T1000 (cell line): ENCODE measurements at regions not wholly inside any gene's neighbourhood (a gene's known extent, or its start where the extent isn't known, plus 50 kb on each side); places are given as distances from the start of the nearest gene placed in this dataset.

Source experiments
- DNase-seq: peaks from one replicate; lab custom pipeline; 2025; ENCODE audit warnings: mixed read lengths; lab: John Stamatoyannopoulos, UW

DNA sequence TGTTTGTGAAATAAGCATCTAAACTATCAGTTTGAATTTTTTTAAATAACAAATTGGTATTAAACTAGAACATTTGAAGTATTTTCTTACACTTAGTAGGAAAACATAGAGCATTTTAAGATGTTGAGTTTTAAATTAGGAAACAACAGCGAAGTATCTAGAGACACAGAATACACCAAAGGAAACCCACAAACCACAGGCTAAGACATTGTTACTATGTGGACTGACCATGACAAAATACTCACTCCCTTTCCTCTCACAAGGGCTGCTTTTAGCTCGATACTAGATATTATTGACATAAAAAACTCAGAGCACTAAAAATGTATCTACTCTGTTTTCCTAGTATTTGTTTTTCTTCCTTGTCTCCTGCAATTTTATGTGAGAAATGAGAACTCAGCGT is 266.0 kb upstream of the CITED2 start:
- DNase-seq = no peak

DNA sequence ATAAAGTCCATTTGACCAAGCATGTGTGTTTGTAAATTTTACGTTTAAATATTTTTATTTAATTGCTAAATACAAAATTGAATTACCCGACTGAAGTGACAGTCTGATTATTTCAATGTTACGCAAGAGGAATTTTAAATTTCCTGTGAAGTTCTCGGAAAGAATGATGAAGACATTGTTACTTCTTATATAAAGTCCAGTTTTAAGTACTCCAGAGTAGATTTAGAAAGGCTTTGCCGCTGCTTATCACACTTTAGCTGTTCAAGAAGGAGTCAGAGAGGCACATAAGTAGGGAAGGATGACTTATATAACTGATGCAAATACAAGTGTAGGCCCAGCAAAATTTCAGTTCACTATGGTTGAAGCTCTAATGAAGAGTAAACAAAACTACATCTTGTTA is 265.1 kb upstream of the CITED2 start:
- no peak for DNase-seq

DNA sequence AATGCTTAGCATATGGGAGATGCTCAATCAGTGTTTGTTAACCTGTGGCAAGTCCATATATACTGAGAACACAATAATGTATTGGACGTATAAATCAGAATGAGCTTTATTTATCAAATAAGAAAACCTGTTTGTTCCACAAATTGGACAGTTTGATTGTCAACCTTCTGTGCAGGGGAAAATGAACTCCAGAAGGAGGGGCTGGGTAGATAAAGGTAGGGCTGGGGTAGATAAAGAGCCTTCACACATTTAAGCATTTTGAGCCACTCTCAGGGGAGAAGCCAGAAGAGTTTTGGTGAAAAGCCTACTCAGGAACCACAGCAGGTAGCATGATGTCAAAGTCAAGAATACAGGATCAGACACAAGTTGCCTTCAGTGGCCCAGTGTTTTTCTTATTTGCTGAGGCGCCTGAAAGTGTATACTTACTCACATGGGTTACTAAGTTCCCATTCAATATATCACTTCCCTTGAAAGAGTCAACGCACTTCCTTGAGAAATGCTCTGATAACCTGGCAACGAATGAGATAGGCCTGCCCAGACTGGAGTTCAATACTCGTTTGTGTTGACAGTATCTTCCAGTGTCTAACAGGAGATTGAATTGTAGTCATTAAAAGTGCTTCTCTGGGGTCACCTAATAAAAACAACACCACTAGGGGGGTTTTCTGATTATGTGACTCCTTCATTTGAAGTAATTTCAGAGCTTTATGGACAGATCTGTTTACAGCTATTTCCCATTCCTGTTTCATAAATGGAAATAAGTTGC is 263.9 kb upstream of the CITED2 start:
- no peak for DNase-seq

DNA sequence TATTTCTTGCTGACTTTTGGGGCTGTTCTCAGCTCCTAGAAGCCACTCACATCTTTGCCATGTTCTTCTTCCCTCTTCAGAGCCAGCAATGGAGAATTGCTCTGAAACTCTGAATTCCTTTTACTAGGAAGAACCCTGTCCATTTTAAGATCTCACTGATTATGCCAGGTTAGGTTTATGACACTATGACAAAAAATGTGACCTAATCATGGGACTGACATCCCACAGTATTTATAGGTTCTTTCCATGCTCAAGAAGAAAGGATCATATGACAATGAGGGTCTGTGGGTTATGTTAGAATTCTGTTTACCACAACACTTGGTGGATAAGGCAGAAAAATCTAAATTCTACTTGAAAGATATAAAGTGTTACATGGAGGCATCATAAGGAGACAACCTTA is 263.3 kb upstream of the CITED2 start:
- no peak for DNase-seq

DNA sequence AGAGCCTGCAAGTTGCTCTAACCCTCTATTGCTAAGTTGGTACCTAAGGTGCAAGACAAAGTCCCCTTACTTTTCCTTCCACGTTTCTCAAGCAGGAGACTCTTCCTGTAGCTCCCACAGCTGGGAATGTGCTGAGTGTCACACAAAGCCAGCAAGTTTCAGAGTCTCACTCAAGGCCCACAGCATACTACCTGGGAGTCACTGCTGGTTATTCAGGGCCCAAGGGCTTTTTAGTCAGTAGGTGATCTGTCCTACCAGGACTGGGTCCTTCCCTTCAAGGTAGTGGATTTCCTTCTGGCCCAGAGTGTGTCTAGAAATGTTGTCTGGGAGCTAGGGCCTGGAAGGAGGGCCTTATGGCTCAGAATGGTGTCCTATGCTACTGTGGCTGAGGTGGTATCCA is 261.9 kb upstream of the CITED2 start:
- DNase-seq = no peak

DNA sequence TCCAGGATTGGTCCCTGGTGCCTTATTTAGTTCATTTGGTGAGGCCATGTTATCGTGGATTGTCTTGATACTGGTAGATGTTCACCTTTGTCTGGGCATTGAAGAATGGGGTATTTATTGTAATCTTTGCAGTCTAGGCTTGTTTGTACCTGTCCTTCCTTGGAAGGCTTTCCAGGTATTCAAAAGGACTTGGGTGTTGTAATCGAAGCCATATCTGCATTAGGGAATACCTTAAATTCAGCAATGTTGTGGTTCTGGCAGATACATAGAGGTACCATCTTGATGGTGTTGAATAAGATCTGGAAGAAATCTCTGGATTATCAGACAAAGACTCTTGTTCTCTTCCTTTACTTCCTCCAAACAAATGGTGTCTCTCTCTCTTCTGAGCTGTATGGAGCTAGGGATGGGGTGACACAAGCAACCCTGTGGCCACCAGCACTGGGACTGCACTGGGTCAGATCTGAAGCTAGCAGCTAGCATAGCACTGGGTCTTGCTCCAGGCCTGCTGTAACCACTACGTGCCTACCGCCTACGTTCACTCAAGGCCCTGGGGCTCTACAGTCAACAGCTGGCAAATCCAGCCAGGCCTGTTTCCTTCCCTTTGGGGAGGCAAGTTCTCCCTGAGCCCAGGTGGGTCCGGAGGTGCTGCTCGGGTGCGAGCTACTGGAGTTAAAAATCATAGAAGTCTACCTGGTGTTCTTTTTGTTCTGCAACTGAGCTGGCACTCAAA is 261.1 kb upstream of the CITED2 start:
- no peak for DNase-seq

DNA sequence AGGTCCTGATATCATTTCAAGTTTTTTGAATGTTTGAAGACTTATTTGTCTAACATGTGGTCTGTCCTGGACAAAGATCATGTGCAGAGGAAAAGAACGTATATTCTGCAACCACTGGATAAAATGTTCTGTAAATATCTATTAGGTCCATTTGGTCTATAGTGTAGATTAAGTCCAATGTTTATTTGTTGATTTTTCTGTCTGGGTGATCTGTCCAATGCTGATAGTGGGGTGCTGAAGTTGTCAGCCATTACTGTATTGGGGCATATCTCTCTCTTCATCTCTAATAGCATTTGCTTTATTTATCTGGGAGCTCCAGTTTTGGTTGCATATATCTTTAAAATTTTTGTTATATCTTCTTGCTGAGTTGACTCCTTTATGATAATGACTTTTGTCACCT is 258.4 kb upstream of the CITED2 start:
- no peak for DNase-seq

DNA sequence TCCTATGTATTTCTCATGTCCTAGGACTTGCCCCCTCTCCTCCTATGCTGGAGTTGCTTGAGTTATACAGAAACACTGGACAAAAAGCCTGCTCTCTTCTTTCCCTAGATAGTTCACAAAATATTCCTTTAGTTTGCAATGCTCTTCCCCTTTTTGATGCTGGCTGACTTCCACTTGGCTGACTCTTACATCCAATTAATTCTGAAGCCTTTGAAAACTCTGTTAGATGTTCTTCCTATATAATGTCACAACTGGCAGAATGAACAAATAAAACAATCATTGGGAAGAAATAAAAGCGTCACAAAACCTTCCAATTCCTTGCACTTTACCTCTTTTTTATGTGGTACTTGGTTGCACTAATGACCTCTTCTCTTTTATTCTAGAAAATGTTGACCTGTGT is 253.8 kb upstream of the CITED2 start:
- no peak for DNase-seq

DNA sequence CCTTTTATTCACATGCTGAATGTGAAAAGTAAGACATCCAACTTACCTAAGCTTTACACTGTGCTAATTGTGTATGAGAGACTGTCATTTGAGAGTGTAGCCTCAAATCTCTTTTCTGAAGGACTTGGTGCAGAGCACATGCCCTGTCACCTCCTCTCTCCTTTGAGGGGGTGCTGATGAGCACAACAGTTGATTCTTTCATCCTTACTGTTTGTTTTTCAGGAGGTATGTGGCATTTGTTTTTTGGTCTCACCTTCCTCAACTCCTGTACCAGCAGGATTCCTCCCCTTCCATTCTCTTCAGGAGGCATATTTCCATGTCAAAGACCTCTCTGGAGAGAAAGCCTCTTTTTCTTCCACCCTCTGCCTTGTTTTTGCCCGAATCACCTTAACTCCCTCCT is 252.6 kb upstream of the CITED2 start:
- DNase-seq = no peak

DNA sequence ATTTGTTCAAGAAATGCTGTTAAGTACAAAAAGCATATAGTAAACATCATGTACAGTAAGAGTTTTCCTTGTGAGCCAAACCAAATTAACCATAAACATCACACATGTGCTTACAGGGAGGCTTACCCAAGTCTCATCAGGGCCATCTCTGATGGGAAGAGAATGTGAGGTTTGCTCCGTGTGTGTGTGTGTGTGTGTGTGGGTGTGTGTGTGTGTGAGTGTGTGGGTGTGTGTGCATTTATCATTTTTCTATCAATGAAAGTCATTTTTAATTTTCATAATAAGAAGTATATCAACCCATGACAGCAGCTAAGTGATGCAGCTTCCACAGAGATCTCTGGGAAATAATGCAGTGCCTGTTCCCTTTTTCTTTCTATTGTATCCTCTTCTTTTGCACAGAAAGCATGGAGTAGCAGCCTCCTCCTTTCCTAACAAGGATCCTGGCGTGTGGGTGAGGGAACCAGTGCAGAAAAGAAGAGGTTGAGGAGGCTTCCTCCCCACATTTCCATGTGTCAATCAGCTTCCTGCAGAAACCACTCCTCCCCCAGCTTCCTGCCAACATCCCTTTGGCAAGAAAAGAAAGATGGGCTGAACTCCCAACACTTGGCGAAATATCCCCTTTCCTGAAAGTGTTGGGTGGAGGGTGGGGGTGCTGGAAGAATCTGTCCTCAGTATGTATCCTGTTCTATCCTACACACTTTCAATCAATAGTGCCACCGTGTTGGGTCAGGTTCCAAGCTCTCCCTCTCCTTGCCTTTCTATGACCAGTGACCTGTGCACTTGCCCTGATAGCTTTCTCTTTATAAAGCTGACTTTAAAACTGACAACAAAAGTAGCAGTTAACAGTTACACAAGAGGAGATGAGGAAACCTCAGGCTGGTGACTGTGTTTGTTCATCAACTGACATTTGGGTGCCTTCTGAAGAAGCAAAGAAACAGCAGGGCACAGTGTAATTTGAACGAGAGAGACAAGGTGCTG is 251.8 kb upstream of the CITED2 start:
- no peak for DNase-seq

DNA sequence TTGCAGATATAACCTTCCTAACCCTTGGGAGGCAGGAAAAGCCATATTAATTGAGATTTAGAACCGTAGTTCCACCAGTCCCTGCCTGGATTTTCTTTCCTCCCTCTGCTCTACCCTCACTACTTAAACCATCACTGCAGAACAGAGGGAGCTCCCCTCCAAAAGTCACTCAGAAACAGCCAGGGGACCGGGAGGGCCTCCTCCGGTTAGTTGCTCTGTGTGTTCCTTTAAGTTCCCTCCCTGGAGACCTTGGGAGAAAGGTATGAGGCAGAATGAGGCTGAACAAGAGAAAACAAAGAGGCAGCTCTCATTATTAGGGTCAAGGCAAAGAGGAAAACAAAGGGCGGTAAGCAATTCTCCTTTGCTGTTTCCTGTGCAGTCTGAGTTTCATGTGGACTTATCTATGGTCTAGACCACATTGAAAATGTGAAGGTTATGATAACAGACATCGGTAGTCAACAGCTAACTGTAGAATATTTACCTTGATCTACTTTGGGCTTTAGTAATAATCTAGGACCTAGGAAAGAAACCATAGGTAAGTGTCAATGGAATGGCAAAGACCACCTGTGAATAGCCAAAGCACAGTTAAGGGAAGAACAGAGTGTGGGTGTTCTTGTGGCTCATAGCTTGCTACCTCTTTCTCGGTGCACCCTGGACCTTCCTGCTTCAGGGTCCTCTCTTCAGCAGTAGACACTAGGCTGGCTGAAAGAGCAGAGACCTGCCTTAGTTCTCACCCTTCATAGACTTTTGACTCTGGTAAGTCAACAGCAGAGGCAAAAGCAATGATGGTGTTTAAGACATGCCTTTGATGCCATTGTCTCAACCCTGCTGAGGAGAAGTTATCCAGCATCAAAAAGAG is 250.9 kb upstream of the CITED2 start:
- DNase-seq = no peak

DNA sequence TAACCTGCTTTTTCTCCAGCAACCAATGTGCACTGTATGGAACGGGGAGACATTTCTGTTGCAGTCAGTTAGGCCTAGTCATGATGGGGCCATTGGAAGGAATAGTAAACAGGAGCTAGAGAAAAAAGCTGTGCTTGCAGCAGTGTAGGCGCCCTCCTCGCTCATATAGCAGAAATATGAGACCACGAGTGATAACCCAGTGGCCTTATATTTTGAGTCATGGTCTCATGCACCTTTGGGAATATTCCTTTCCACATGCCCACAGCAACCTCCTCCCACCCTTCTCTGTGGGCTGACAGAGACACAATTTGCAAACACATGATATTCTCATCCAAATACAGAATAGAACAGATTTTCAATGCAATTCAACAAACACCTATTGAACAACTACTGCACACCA is 248.9 kb upstream of the CITED2 start:
- DNase-seq = no peak

DNA sequence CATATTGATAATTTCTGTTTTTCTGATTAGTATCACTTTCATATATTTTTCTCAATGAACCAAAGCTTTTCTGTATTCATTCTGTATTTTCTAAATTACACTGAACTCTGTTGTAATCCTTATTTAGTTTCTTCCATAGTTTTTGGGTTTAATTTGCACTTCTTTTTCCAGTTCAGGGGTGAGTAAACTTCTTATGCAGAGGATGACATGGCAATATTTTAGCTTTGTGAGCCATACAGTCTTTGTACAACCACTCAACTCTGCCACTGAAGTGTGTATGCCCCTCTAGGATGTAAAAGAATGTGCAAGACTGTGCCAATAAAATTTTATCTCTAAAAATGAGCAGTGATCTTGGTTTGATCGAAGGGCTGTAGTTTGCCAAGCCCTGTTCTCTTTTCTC is 239.0 kb upstream of the CITED2 start:
- no peak for DNase-seq

DNA sequence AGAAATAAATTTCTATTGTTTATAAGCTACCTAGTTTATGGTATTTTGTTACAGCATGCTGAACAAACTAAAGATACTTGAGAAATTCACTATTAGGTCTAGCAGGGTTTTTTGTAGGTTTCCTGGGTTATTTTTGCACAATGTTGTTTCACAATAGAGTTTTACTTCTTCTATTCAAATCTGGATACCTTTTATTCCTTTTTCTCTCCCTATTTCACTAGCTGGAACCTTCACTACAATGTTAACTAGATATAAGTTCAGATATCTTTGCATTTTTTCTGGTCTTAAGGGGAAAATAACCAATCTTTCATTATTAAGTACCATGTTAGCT is 237.7 kb upstream of the CITED2 start:
- DNase-seq = no peak

DNA sequence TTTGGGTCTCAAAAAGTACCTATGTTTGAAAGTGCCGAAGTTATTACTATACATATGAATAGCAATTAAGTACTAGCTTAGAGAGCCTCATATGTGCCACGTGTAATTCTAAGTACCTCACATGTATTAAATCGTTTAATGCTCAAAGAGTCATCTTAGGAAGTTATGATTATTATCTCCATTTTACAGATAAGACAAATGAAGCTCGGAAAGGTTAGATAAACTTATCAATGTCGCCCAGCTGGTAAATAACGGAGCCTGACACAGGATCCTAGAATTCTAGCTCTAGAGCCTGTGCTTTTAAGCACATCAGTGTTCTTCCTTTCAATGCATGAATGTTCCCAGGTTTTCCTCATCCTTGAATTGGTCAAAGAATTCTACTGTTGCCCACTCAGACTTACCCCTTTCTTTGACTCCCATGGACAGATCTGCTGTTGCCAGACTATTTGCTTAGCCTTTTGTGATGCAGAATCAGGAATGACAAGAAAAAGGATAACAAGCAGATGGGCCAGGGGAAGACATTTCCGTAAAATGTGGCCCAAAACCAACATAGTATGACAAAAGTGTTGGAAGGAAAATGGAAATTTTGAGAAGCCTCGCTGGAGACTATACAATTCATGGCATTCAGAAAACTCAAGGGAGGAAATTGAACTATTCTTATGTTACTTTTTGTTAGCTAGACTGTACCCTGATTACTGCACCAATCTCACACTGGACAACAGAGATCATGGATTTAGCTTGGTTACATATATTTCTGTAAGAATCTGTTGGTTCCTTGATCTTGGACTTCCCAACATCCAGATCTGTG is 237.1 kb upstream of the CITED2 start:
- DNase-seq = no peak

DNA sequence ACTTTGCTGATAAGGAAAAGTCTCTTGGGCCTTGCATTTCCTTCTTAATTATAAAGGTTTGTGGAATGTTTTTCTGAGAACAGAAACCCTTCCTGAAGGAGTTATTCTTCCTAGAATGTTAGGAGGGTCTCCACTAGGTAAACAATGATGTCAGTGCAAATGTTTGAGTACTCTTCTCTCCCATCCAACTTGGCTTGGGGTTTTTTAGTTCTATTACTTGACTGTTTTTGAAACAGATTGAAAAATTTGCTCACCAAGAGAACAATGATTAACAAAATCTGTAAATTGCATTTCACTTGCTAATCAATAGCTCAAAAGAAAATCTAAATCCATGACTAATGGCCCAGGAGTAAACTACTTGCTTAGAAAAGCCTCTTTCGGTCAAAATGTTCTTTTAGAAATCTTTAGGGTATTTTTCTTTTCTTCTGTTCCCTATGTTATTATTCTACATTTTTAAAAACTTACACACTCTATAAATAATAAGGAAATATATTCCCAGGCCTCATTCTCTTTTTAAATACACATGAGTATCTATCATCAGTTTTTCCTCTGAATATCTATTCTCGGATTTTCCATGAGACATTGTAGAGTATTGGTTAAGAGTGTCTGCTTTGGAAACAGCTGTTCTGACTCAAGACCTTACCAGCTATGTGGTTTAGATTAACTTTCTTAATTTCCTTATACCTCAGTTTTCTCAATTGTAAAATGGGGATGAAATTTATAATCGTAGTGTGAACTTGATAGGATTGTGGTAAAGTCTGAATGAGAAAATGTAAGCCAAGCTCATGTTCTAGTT is 234.2 kb upstream of the CITED2 start:
- DNase-seq = no peak

DNA sequence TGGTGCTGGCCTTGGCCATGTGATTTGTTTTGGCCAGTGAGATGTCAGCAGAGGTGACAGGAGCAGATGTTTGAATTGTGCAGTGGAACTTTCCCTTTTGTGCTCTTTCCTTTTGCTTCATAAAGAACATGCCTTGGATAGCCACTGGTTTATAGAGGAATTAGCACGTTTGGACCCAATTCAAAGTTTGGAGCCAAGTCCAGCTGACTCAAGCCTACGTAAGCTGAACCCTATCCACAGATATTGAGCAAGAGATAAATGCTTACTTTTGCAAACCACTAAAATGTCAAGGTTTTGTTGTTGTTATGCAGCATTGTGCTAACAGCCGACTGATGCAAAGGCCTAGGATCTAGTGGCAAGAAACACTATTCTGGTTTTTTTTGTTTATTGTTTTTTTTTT is 230.9 kb upstream of the CITED2 start:
- no peak for DNase-seq

DNA sequence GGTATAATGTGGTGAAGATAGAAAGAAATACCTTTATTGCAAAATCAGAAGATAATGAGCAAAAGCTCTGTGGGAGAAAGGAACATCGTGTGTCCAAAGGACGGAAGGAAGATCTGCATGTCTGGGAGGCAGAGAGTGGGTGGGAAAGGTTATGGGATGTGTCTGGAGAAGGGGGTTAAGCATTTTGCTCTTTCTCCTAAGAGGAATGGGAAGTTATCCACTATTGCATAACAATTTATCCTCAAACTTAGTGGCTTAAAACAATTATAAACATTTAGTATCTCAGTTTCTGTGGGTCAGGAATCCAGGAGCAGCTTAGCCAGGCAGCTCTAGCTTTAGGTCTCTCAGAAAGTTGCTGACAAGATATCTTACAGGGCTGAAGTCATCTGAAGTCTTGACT is 229.1 kb upstream of the CITED2 start:
- DNase-seq = no peak

DNA sequence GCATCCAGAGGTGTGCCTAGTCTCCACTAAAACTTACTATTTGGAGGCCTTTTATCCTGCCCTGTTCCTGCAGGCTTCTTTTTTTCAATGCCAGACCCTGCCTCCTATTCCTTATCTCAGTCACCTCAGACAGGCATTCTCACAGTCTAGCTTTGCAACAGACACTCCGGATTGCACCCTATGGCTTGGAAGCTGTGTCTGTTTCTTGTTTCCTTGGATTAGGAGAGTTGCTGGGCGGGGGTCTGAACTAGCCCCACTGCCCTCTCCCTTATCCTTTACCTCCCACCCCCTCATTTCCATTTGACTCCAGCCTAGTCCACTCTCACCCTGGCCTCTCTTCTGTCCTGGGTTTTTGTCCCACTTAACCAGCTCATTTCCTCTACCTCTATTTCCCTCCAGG is 228.1 kb upstream of the CITED2 start:
- no peak for DNase-seq

DNA sequence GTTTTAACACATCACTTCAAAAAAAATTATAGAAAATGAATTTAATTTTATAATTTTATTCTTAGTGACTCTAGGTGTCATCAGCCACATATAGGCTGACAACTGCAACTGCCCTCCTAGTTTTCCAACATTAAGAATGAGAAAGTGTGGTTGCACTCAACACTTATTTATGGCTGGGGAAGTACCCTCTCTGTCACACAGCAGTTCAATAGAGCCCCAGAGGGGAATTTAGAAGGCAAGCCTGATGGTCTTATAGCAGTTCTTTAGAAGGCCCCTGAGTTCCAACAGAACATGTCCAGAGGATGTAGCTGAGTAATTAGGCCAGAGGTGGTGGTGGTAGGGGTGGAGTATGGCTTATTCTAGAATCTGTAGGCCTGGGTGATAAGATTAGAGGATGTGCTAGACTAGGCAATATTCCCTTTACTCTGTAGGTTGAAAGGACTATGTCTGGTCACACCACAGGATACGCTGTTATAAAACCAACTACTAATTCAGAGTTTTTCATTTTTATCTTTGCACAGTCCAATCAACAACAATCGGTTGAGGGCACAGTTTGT is 226.5 kb upstream of the CITED2 start:
- no peak for DNase-seq
